ENCODE measurements at regions not wholly inside any gene's neighbourhood (a gene's known extent, or its start where the extent isn't known, plus 50 kb on each side); places are given as distances from the start of the nearest gene placed in this dataset.

DNA sequence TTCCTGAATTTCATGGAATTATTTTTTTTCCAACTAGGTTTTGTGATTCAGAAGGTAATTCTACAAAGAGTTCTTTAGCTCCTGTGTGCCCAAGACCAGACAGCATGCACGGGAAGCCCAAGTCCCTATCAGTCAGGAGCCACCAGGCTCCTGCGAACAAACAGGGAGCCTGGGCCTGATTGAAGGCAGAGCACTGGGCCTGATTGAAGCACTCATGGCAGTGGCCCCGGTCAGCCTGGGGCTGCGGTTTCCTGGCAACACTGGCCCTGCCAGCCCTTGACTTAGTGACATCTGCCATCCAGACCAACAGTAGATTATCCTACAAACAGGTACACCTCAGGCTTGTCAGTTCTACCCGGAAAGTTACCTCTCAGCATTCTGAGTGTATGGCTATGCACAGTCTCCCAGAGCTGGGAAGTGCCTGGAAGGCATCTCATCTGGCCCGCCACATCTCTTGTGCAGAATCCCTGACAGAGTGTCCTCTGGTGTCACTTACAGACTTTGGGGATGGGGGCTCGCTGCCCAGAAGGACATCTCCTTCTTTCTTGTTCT, 133.8 kb downstream of the VEGFA start:
- DNase-seq (ENCODE audit: low spot score): no peak

DNA sequence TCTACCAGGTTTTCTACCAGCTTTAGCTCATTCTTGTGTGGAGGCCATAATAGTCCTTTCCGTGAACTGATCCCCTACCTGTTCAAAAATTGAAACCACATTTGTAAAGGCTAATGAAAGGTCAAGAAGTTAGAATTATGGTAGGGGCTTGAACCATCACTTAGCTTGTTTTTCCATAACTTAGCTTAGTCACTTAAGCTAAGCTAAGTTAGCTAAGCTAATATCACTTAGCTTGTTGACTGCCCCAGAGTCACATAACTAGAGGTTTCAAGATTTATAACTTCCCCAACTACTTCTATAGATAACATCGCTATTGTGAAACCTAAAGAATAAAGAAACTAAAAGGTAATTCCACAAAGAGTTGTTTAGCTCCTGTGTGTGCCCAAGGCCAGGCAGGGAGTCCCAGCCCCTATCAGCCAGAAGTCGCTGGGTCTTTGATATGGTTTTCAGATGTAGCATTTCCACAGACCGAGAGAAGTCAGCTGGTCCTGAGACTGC, 131.8 kb downstream of the VEGFA start:
- no peak for DNase-seq (ENCODE audit: low spot score)

DNA sequence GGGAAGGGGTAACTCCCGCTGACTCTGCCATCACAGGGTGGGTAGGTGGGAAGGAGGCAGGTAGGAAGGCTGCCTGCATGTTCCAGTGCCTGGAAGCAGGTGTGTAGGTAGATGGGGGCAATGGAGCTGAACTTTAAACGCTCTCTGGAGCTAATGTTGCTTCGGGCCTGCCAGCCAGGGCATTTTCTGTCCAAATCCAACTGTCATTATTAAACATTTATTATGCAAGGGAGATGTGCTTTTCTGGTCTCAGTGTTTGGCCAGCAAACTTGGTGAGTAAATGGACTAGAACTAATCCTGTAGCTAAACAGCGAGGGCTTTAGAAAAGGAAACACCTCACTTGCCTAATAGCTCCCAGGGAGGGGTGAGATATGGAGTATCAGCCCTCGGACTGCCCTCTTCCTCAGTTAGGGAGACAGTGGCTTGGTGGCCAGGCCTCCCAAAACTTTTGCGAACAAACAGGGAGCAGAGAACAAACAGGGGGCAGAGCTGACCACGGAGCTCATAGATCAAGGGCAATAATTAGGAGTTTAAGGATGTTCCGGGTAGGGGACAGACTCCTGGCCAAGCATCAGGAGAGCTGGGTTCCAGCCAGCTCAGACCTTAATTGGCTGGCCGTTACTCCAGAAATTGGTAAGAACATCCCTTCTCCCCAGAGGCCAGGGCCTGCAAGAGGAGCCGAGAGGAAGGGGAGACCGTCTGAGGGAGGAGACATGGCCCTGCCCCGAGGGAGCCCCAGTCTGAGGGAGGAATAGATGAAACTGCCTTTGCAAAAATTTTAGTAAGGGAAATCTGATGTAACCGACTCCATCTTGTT, 131.1 kb downstream of the VEGFA start:
- DNase-seq (ENCODE audit: low spot score): no peak

- no peak for DNase-seq (ENCODE audit: low spot score)
Measured at GRCh38 chr6:43900560-43900915, 130.5 kb downstream of the VEGFA start.

GRCh38 chr6:43899830-43900229, 129.8 kb downstream of the VEGFA start:
- DNase-seq (ENCODE audit: low spot score): no peak

GRCh38 chr6:43898358-43899131, 128.5 kb downstream of the VEGFA start:
- no peak for DNase-seq (ENCODE audit: low spot score)

GRCh38 chr6:43897571-43898302, 127.7 kb downstream of the VEGFA start:
- DNase-seq (ENCODE audit: low spot score): no peak

- peak; percentile 37 for DNase-seq (ENCODE audit: low spot score)
Measured at GRCh38 chr6:43896329-43897255, 126.6 kb downstream of the VEGFA start.

- DNase-seq (ENCODE audit: low spot score): no peak
Measured at GRCh38 chr6:43895656-43896328, 125.8 kb downstream of the VEGFA start.

DNA sequence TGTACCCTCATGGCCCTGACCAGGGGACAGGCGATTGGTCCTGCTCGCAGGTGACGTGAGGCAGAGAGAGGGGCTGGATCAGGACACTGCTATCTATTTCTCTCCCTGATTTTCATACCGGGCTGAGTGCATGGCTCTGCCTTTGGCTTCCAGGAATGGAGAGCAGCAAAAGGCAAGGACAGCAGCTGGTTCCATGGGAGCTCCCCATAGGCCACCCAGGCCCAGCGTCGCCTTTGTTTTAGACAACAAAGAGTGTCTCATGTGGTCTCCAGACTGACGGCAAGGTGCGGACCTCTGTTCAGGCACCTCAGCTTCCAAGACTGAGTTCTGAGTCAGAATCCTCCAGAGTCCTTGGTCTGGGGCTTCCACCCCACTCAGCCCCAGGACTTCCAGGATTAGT, 123.1 kb downstream of the VEGFA start:
- DNase-seq (ENCODE audit: low spot score): no peak

- DNase-seq (ENCODE audit: low spot score): no peak
Measured at GRCh38 chr6:43891072-43891870, 121.3 kb downstream of the VEGFA start.

DNA sequence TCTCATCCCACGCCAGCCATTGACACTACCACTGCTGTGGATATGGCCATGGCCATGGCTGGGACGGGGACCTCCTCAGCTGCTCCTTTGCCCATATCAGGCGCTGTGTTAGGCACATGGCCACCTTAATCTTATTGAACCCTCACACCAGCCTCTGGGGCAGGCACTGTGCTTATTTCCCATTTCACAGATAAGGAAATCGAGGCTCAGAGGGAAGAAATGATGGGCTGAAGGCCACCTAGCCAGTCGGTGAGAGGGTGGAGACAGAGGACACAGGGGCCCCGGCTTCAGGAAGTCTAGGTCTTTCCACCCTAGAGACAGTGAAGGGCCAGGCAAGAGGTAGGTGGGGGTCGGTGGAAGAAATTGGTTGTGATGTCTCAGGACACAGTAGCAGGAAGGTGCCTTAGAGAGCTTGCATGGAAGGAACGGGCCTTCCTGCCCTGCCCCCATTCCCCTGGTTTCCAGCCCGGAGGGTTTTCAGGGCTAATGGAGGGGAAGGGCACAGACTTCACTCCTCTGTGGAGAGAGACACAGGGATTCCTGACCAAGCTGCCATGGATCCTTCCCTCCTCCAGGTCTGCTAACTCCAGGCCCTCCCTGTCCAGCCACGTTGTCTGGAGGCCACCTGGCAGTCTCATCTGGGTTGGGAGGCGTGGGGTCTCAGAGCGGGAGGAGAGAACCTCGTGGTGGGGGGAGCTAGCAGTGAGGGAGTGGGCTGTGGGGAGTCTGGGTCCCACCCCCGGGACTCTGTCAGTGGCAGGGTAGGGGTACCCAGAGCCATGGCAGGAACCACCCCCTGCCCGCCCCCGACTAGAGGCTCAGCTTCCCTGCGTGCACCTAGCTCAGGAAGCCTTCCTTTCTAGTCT, 120.4 kb downstream of the VEGFA start:
- no peak for DNase-seq (ENCODE audit: low spot score)

- DNase-seq (ENCODE audit: low spot score): no peak
Measured at GRCh38 chr6:43887906-43888683, 118.1 kb downstream of the VEGFA start.

DNA sequence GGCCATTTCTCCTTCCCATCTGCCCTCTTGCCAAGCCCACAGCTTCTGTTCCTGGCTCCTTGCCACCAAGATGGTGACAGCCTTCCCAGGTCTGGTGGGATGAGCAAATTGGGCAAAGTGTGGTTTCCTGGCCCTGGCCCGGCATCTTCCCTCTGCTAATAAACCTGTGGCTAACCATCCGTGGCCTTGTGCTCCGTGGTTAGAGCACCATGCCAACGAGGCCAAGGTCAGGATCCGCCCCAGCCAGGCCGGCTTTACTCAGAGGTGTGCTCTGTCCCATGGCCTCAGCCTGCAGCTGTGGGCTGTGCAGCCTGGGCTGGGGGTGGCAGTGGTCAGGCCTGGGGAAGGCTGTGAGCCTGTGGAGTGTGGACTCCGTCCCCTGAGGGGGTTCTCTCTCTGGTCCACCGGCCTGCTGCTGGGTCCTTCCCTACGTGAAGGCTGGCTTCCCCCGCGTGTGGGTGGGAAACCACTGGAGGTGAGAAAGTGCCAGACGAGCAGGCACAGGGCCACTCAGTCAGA, 117.4 kb downstream of the VEGFA start:
- DNase-seq (ENCODE audit: low spot score): peak; percentile 32

DNA sequence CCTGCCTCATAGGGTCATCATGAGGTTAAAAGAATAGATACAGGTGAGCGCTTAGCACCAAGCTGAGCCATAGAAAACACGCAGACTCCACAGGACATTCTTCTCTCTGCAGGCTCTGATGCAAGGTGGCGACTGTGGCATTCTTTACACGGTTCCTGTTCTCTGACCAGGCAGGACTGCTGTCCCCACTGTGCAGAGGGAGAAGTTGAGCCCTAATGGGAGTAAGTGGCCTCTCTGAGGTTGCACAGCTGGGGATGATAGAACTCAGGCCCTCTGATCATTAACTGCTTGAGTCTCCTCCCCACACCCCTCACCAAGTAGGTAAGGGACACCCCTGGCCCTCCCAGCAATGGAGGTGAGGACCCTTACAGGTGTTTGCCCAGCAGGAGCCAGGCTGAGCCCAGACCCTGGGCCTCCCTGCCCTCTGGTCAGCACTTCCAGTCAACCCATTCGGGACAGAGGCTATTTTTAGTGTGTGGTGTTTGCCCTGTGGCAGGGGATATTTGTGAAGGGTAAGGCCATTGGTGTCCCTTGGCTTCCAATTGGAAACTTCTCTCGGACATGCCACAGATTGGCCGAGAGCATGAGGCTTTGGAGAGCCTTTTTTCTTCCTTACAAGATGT, 116.8 kb downstream of the VEGFA start:
- DNase-seq (ENCODE audit: low spot score): no peak

DNA sequence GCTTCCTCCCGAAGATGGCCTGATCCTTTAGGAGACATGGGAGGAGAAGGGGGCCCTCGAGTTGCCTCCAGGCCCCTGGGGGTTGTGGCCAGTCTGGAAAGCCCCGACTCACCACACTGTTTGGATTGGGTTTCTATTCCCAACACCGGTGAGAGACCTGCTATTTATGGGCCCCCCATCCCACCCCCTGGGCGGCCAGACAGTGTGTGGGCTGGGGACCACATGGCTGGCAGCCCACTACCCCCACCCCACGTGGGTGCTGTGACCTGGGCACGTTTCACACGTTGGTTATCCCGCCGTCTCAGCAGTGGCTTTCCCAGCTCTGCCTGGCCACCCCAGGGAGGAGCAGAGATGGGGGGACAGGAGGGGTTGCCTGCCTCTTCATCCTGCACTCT, 116.1 kb downstream of the VEGFA start:
- DNase-seq (ENCODE audit: low spot score): no peak

DNA sequence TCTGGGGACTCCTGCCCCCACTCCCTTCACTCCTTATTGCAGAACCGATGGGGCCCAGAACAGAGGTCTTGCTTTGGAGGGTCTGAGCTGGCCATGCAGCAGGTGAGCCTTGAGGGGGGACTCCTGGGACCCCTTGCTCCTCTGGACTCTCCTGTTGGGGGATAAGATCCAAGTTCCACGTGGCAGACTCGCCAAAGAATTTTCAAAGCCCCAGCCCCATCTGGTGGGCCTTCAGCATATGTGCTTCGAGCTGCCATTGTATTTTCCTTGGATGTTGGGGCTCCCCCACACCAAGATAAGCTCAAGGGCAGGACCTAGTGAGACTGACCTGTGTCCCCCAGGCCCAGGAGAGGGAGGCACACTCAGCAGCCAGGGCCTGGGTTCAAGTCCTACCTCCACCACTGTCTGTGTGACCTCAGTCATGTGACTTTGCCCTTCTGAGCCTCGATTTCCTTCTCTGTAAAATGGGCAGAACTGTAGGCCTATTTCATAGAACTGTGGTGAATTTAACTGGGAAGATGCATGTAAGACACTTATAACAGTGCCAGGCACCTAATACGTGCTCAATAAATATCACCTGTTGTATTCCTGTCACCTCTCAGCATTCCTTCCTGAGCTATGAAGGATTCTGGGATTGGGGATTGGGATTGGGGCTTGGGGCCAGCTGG, 115.5 kb downstream of the VEGFA start:
- DNase-seq (ENCODE audit: low spot score): no peak

Measured in hematopoietic multipotent progenitor cell treated with erythropoietin and hydrocortisone succinate and interleukin-3 and kit ligand, for 15 days (in vitro differentiated cells).